Endodermal cell (in vitro differentiated cells): ENCODE measurements at regions not wholly inside any gene's neighbourhood (a gene's known extent, or its start where the extent isn't known, plus 50 kb on each side); places are given as distances from the start of the nearest gene placed in this dataset.

Source experiments
- DNase-seq: peaks from one replicate; pipeline ENCODE4 v3.0.0-alpha.2; 2017
- H3K27ac ChIP-seq: 2 replicates; pipeline ENCODE4 v1.5.1; 2013; ENCODE audit warnings: mild to moderate bottlenecking, low read depth, low read length, moderate library complexity
- H3K27me3 ChIP-seq: 2 replicates; pipeline ENCODE4 v1.6.1; 2013; ENCODE audit warnings: mild to moderate bottlenecking, low read length, moderate library complexity; ENCODE audit not compliant: insufficient read depth, control insufficient read depth, poor library complexity, severe bottlenecking
- H3K36me3 ChIP-seq: 2 replicates; pipeline ENCODE4 v1.7.0; 2013; ENCODE audit warnings: mild to moderate bottlenecking, low read length, moderate library complexity; ENCODE audit not compliant: control insufficient read depth, insufficient read depth
- H3K4me1 ChIP-seq: one replicate; pipeline ENCODE4 v1.7.0; 2013; ENCODE audit warnings: low read length; ENCODE audit not compliant: control insufficient read depth, insufficient read depth
- H3K4me3 ChIP-seq: 2 replicates; pipeline ENCODE4 v1.5.1; 2013; ENCODE audit warnings: mild to moderate bottlenecking, low read length, moderate library complexity
- H3K9ac ChIP-seq: 2 replicates; pipeline ENCODE4 v1.6.1; 2013; ENCODE audit warnings: mild to moderate bottlenecking, low read length, moderate library complexity; ENCODE audit not compliant: poor library complexity, severe bottlenecking; ENCODE audit errors: extremely low read depth
- H3K9me3 ChIP-seq: 2 replicates; pipeline ENCODE4 v1.6.1; 2013; ENCODE audit warnings: mild to moderate bottlenecking, low read length, moderate library complexity; ENCODE audit not compliant: control insufficient read depth
- H3K27ac Mint-ChIP-seq: 2 replicates; pipeline ENCODE4 v1.8.0; 2020; ENCODE audit warnings: mixed read lengths
- H3K27me3 Mint-ChIP-seq: 2 replicates; pipeline ENCODE4 v1.8.0; 2021; ENCODE audit warnings: mild to moderate bottlenecking, mixed read lengths; ENCODE audit not compliant: insufficient read depth
- H3K36me3 Mint-ChIP-seq: 2 replicates; pipeline ENCODE4 v1.8.0; 2020; ENCODE audit warnings: low read depth, mixed read lengths
- H3K4me1 Mint-ChIP-seq: 2 replicates; pipeline ENCODE4 v1.8.0; 2020; ENCODE audit warnings: mixed read lengths
- H3K4me3 Mint-ChIP-seq: 2 replicates; pipeline ENCODE4 v1.8.0; 2020; ENCODE audit warnings: mild to moderate bottlenecking, moderate library complexity, mixed read lengths
- H3K9me3 Mint-ChIP-seq: 2 replicates; pipeline ENCODE4 v1.8.0; 2020; ENCODE audit warnings: mild to moderate bottlenecking, mixed read lengths
- WGBS, 2 experiments: methylation state at CpG; one replicate each; pipeline versions ENCODE4 v1.1.5 to v1.1.7; 2013; ENCODE audit warnings: missing lambda C conversion rate in 2 of 2, mixed read lengths in 1 of 2; ENCODE audit not compliant: insufficient coverage in 1 of 2, insufficient read length in 1 of 2; 5-methylcytosine and 5-hydroxymethylcytosine counted together
- TF ChIP-seq, protein P1 (sequence below): fragments of 200-600 bp; sonication (generic); conservative IDR thresholded peaks from 2 replicates; pipeline ENCODE4 v1.5.0; 2021; ENCODE audit warnings: antibody characterized with exemption, mild to moderate bottlenecking

DNA sequence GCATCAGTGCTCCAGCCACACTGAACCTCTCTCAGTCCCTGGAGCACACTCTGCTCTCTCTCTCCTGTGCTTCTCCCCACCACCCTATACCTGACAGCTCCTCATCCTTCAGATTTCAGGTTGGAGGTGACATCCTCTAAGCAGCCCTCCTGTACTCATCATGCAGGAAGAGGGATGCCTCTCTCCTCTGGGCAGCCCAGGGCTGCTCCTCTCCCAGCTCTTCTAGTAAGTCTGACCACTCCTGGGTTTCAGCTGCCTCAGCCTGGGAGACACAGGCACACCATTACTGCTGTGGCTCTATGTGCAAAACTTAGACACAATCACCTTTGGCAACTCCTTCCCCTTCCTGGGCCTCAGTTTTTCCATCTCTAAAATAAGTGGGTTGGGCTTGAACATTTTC lies 232.4 kb upstream of the BRINP1 start:
- Histone ChIP-seq H3K27me3 (no peaks in the 10 kb centered on the region), H3K4me3 (no peak overlapping the region), H3K9me3 (no peaks in the 10 kb centered on the region), H3K36me3 (no peaks in the 10 kb centered on the region), H3K9ac (no peak overlapping the region), H3K27ac (no peak overlapping the region), H3K4me1 (peaks cover 4% of the 10 kb centered on the region)
- Mint-ChIP-seq H3K27me3 (no peaks in the 10 kb centered on the region), H3K4me3 (no peak overlapping the region), H3K27ac (no peak overlapping the region), H3K9me3 (no peaks in the 10 kb centered on the region), H3K36me3 (no peaks in the 10 kb centered on the region), H3K4me1 (peaks cover 24% of the 10 kb centered on the region)
- TF ChIP-seq, protein P1, sequence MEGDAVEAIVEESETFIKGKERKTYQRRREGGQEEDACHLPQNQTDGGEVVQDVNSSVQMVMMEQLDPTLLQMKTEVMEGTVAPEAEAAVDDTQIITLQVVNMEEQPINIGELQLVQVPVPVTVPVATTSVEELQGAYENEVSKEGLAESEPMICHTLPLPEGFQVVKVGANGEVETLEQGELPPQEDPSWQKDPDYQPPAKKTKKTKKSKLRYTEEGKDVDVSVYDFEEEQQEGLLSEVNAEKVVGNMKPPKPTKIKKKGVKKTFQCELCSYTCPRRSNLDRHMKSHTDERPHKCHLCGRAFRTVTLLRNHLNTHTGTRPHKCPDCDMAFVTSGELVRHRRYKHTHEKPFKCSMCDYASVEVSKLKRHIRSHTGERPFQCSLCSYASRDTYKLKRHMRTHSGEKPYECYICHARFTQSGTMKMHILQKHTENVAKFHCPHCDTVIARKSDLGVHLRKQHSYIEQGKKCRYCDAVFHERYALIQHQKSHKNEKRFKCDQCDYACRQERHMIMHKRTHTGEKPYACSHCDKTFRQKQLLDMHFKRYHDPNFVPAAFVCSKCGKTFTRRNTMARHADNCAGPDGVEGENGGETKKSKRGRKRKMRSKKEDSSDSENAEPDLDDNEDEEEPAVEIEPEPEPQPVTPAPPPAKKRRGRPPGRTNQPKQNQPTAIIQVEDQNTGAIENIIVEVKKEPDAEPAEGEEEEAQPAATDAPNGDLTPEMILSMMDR: no peak
- no peak for DNase-seq

GRCh38 chr9:119597499-119597898 lies 228.3 kb upstream of the BRINP1 start:
- H3K27me3 ChIP-seq: no peaks in the 10 kb centered on the region
- H3K27me3 Mint-ChIP-seq: no peaks in the 10 kb centered on the region
- no peaks in the 10 kb centered on the region for H3K9me3 ChIP-seq
- H3K9me3 Mint-ChIP-seq: no peaks in the 10 kb centered on the region
- H3K27ac ChIP-seq: no peak overlapping the region
- DNase-seq: no peak
- H3K9ac ChIP-seq: no peak overlapping the region
- H3K36me3 Mint-ChIP-seq: no peaks in the 10 kb centered on the region
- 97 to 100% methylated on average over 3 of the region's 3 CpGs for WGBS, 2 experiments
- no peak overlapping the region for H3K4me3 Mint-ChIP-seq
- peaks cover 19% of the 10 kb centered on the region for H3K4me1 Mint-ChIP-seq
- peaks cover 4% of the 10 kb centered on the region for H3K4me1 ChIP-seq
- TF ChIP-seq, protein P1: no peak
- no peaks in the 10 kb centered on the region for H3K36me3 ChIP-seq
- no peak overlapping the region for H3K4me3 ChIP-seq
- no peak overlapping the region for H3K27ac Mint-ChIP-seq

DNA sequence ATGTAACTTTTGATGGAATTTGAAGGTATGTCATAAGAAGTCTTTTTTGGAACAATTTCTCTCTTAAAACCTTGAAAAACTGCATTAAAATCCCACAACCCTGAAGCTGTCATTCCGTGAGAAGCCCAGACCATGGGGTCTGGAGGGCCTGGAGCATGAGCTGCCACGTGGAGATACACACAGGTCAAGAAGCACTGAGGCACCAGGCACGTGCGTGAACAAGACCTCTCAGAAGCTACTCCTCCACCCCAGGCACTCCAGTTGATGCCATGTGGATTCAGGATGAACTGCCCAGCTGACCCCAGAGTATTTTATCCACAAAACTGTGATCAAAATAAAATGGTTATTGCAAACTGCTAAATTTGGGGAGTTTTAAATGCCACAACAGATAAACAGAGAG lies 227.5 kb upstream of the BRINP1 start:
- no peaks in the 10 kb centered on the region for H3K36me3 ChIP-seq
- Mint-ChIP-seq H3K4me1 (peaks cover 19% of the 10 kb centered on the region), H3K36me3 (no peaks in the 10 kb centered on the region), H3K4me3 (no peak overlapping the region), H3K9me3 (no peaks in the 10 kb centered on the region), H3K27ac (no peak overlapping the region), H3K27me3 (no peaks in the 10 kb centered on the region)
- H3K4me3 ChIP-seq: no peak overlapping the region
- H3K27ac ChIP-seq: no peak overlapping the region
- no peak for DNase-seq
- TF ChIP-seq, protein P1: no peak
- no peak overlapping the region for H3K9ac ChIP-seq
- no peaks in the 10 kb centered on the region for H3K27me3 ChIP-seq
- WGBS, 2 experiments: 94% methylated on average over 4 of the region's 4 CpGs; no CpG with 5 or more reads in 1 of the 2 experiments
- peaks cover 4% of the 10 kb centered on the region for H3K4me1 ChIP-seq
- no peaks in the 10 kb centered on the region for H3K9me3 ChIP-seq
